ENCODE measurements at regions not wholly inside any gene's neighbourhood (a gene's known extent, or its start where the extent isn't known, plus 50 kb on each side); places are given as distances from the start of the nearest gene placed in this dataset.

GRCh38 chr10:4699950-4700730, 125.9 kb upstream of the AKR1E2 start:
- Histone ChIP-seq H3K9me3 (no peaks in the 10 kb centered on the region), H3K27ac (no peak overlapping the region), H3K4me1 (peaks cover 0 to 6% (median 0%) of the 10 kb centered on the region in 6 donors), H3K27me3 (replicated peaks in 1 of 7) (no peaks in the 10 kb centered on the region), H3K36me3 (no peaks in the 10 kb centered on the region), H3K4me3 (no peak overlapping the region)
- WGBS, 5 donors = 81 to 90% (median 87%) methylated on average over 3 of the region's 3 CpGs
- TF ChIP-seq POLR2A (IDR thresholded peaks at IDR 0.05) (no peak), POLR2AphosphoS5 (IDR thresholded peaks at IDR 0.05) (no peak), CTCF (IDR thresholded peaks at IDR 0.05 in 8 of 11, conservative IDR thresholded peaks at IDR 0.05 in 3 of 11) (no peak)
- intact Hi-C loops (cut with DNase I; ENCODE audit: low total_unique reads) = no loop called here
- no peak for DNase-seq

- no peak for DNase-seq
- intact Hi-C loops (cut with DNase I; ENCODE audit: low total_unique reads) = no loop called here
- H3K4me3 ChIP-seq = no peak overlapping the region
- no peak overlapping the region for H3K27ac ChIP-seq
- H3K4me1 ChIP-seq = no peaks in the 10 kb centered on the region
- H3K36me3 ChIP-seq = no peaks in the 10 kb centered on the region
- no peak for TF ChIP-seq CTCF (IDR thresholded peaks at IDR 0.05 in 8 of 11, conservative IDR thresholded peaks at IDR 0.05 in 3 of 11)
- TF ChIP-seq POLR2AphosphoS5 (IDR thresholded peaks at IDR 0.05) = no peak
- no peak for TF ChIP-seq POLR2A (IDR thresholded peaks at IDR 0.05)
- 56 to 84% (median 75%) methylated on average over 1 of the region's 1 CpG for WGBS, 5 donors
- no peaks in the 10 kb centered on the region for H3K9me3 ChIP-seq
- H3K27me3 ChIP-seq (replicated peaks in 1 of 7) = no peaks in the 10 kb centered on the region
These were observed 127.9 kb upstream of the AKR1E2 start for GRCh38 chr10:4698075-4698474.

GRCh38 chr10:4696186-4696585, 129.8 kb upstream of the AKR1E2 start:
- DNase-seq = no peak
- WGBS, 5 donors = 88 to 92% (median 91%) methylated on average over 3 of the region's 3 CpGs
- Histone ChIP-seq H3K36me3 (no peaks in the 10 kb centered on the region), H3K4me1 (no peaks in the 10 kb centered on the region), H3K4me3 (no peak overlapping the region), H3K27ac (no peak overlapping the region), H3K9me3 (no peaks in the 10 kb centered on the region), H3K27me3 (replicated peaks in 1 of 7) (no peaks in the 10 kb centered on the region)
- intact Hi-C loops (cut with DNase I; ENCODE audit: low total_unique reads) = no loop called here
- TF ChIP-seq CTCF (IDR thresholded peaks at IDR 0.05 in 8 of 11, conservative IDR thresholded peaks at IDR 0.05 in 3 of 11) (no peak), POLR2AphosphoS5 (IDR thresholded peaks at IDR 0.05) (no peak), POLR2A (IDR thresholded peaks at IDR 0.05) (no peak)

DNA sequence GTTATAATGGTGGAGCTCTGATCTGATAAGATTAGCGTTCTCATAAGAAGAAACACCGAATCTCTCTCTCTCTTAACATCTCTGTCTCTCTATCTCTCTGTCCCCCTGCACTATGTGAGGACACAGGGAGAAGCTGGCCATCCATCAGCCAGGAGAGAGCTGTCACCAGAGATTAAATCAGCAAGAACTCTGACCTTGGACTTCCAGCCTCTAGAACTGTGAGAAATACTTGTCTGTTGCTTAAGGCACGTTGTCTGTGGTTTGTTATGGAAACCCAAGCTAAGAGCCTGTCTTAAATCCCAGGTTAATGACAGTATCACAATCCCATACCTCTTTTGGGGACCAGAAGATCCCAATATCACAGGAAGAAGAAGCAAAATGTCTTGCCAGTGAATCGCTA, 132.0 kb upstream of the AKR1E2 start:
- Histone ChIP-seq H3K36me3 (no peaks in the 10 kb centered on the region), H3K4me1 (no peaks in the 10 kb centered on the region), H3K27me3 (replicated peaks in 1 of 7) (no peaks in the 10 kb centered on the region), H3K9me3 (no peaks in the 10 kb centered on the region), H3K4me3 (no peak overlapping the region), H3K27ac (no peak overlapping the region)
- 78 to 91% (median 84%) methylated on average over 4 of the region's 4 CpGs for WGBS, 5 donors
- no peak for DNase-seq
- TF ChIP-seq POLR2A (IDR thresholded peaks at IDR 0.05) = no peak
- no peak for TF ChIP-seq CTCF (IDR thresholded peaks at IDR 0.05 in 8 of 11, conservative IDR thresholded peaks at IDR 0.05 in 3 of 11)
- no peak for TF ChIP-seq POLR2AphosphoS5 (IDR thresholded peaks at IDR 0.05)
- intact Hi-C loops (cut with DNase I; ENCODE audit: low total_unique reads) = no loop called here
